GM12801 (cell line): ENCODE measurements at regions not wholly inside any gene's neighbourhood (a gene's known extent, or its start where the extent isn't known, plus 50 kb on each side); places are given as distances from the start of the nearest gene placed in this dataset.

Experiments
- CTCF ChIP-seq: IDR thresholded peaks from one replicate; pipeline ENCODE4 v1.5.1; 2011; ENCODE audit warnings: control low read depth; ENCODE audit not compliant: insufficient read length; ENCODE audit errors: extremely low read depth

GRCh38 chr17:79249929-79250521 lies 175.4 kb downstream of the ENGASE start:
- TF ChIP-seq CTCF, result no peak

GRCh38 chr17:79248843-79249493 lies 174.3 kb downstream of the ENGASE start:
- TF ChIP-seq CTCF, result no peak

GRCh38 chr17:79246225-79247190 lies 171.9 kb downstream of the ENGASE start:
- no peak for TF ChIP-seq CTCF

- TF ChIP-seq CTCF, result no peak
Measured at GRCh38 chr17:79244665-79245064, 170.0 kb downstream of the ENGASE start.

GRCh38 chr17:79243996-79244395 lies 169.4 kb downstream of the ENGASE start:
- TF ChIP-seq CTCF, result no peak

GRCh38 chr17:79243603-79243990 lies 169.0 kb downstream of the ENGASE start:
- TF ChIP-seq CTCF, result no peak

- no peak for TF ChIP-seq CTCF
Measured at GRCh38 chr17:79242873-79243602, 168.4 kb downstream of the ENGASE start.
